ENCODE measurements at regions not wholly inside any gene's neighbourhood (a gene's known extent, or its start where the extent isn't known, plus 50 kb on each side); places are given as distances from the start of the nearest gene placed in this dataset.

GRCh38 chr5:68080282-68081050 is 135.1 kb upstream of the PIK3R1 start:
- no peak overlapping the region for H3K4me3 ChIP-seq
- DNase-seq (ENCODE audit: low spot score): no peak
- no peak overlapping the region for H3K27ac ChIP-seq
- H3K27me3 ChIP-seq: no peaks in the 10 kb centered on the region
- H3K4me1 ChIP-seq: no peaks in the 10 kb centered on the region
- no peak for TF ChIP-seq CTCF (IDR thresholded peaks at IDR 0.05)
- no peaks in the 10 kb centered on the region for H3K9me3 ChIP-seq
- H3K36me3 ChIP-seq: no peaks in the 10 kb centered on the region

GRCh38 chr5:68077349-68077894 is 138.1 kb upstream of the PIK3R1 start:
- no peak for TF ChIP-seq CTCF (IDR thresholded peaks at IDR 0.05)
- H3K4me3 ChIP-seq: no peak overlapping the region
- H3K27ac ChIP-seq: no peak overlapping the region
- DNase-seq (ENCODE audit: low spot score): no peak
- H3K36me3 ChIP-seq: no peaks in the 10 kb centered on the region
- H3K4me1 ChIP-seq: peaks cover 0 to 9% of the 10 kb centered on the region in 2 donors
- H3K9me3 ChIP-seq: no peaks in the 10 kb centered on the region
- H3K27me3 ChIP-seq: no peaks in the 10 kb centered on the region

GRCh38 chr5:68074633-68075032 is 140.9 kb upstream of the PIK3R1 start:
- Histone ChIP-seq H3K27ac (no peak overlapping the region), H3K9me3 (no peaks in the 10 kb centered on the region), H3K27me3 (no peaks in the 10 kb centered on the region), H3K36me3 (no peaks in the 10 kb centered on the region), H3K4me3 (no peak overlapping the region), H3K4me1 (peaks cover 0 to 9% of the 10 kb centered on the region in 2 donors)
- DNase-seq (ENCODE audit: low spot score): no peak
- TF ChIP-seq CTCF (IDR thresholded peaks at IDR 0.05): no peak

GRCh38 chr5:68074048-68074632 is 141.4 kb upstream of the PIK3R1 start:
- DNase-seq (ENCODE audit: low spot score): no peak
- no peak overlapping the region for H3K27ac ChIP-seq
- no peaks in the 10 kb centered on the region for H3K9me3 ChIP-seq
- H3K36me3 ChIP-seq: no peaks in the 10 kb centered on the region
- TF ChIP-seq CTCF (IDR thresholded peaks at IDR 0.05): no peak
- no peak overlapping the region for H3K4me3 ChIP-seq
- H3K4me1 ChIP-seq: peaks cover 0 to 9% of the 10 kb centered on the region in 2 donors
- H3K27me3 ChIP-seq: no peaks in the 10 kb centered on the region

GRCh38 chr5:68071736-68072135 is 143.8 kb upstream of the PIK3R1 start:
- no peak for DNase-seq (ENCODE audit: low spot score)
- Histone ChIP-seq H3K27ac (no peak overlapping the region), H3K9me3 (no peaks in the 10 kb centered on the region), H3K4me3 (no peak overlapping the region), H3K27me3 (no peaks in the 10 kb centered on the region), H3K36me3 (no peaks in the 10 kb centered on the region), H3K4me1 (peaks cover 0 to 9% of the 10 kb centered on the region in 2 donors)
- TF ChIP-seq CTCF (IDR thresholded peaks at IDR 0.05): no peak

Measured in right atrium auricular region (tissue), 2 donors.